ENCODE measurements at regions not wholly inside any gene's neighbourhood (a gene's known extent, or its start where the extent isn't known, plus 50 kb on each side); places are given as distances from the start of the nearest gene placed in this dataset.

GRCh38 chr6:220312-220711, 72.0 kb upstream of the DUSP22 start:
- no peak overlapping the region for H3K4me3 ChIP-seq (ENCODE audit: control extremely low read depth in 1 of 5, extremely low read depth in 1 of 5, insufficient read depth in 1 of 5, low read depth in 2 of 5, low read length in 4 of 5)
- Mint-ChIP-seq H3K27me3 (no peaks in the 10 kb centered on the region), H3K4me1 (peaks cover 71% of the 10 kb centered on the region), H3K4me3 (no peak overlapping the region), H3K27ac (no peak overlapping the region), H3K9me3 (ENCODE audit: insufficient read depth) (no peaks in the 10 kb centered on the region)
- H4K20me1 ChIP-seq (ENCODE audit: control insufficient read depth, insufficient read depth, low read length, poor library complexity, severe bottlenecking) = no peaks in the 10 kb centered on the region
- no peak overlapping the region for H3K4me2 ChIP-seq (replicated peaks; ENCODE audit: low read depth, low read length, poor library complexity, severe bottlenecking)
- CTCF ChIA-PET = interaction anchor here (0.9 to 8.9 kb wide), 2 partner anchors 31 to 171 kb away, joined by 3 to 49 read pairs; partner anchors contain the start of gene IRF4
- H3K27me3 ChIP-seq (replicated peaks in 1 of 4; ENCODE audit: control extremely low read depth in 1 of 4, control insufficient read depth in 3 of 4, insufficient read depth in 4 of 4, low read length in 3 of 4) = no peaks in the 10 kb centered on the region
- no peaks in the 10 kb centered on the region for H3K79me2 ChIP-seq (ENCODE audit: control insufficient read depth, insufficient read depth, low read length)
- H3K9ac ChIP-seq (ENCODE audit: low read length) = no peak overlapping the region
- peaks cover 0 to 5% (median 0%) of the 10 kb centered on the region in 3 donors for H3K9me3 ChIP-seq (ENCODE audit: control extremely low read depth in 1 of 3, control insufficient read depth in 2 of 3, insufficient read depth in 1 of 3, low read length in 2 of 3)
- POLR2A ChIA-PET = interaction anchor here (1.1 kb wide), 1 partner anchor 184 kb away, joined by 3 read pairs; no protein-coding TSS in a partner anchor
- WGBS (ENCODE audit: insufficient coverage) = no CpG with 5 or more reads among the region's 4 CpGs
- H3K4me1 ChIP-seq (ENCODE audit: control insufficient read depth in 2 of 2, insufficient read depth in 2 of 2, low read length in 2 of 2) = peaks cover 48 to 64% of the 10 kb centered on the region in 2 donors
- no peaks in the 10 kb centered on the region for H3K36me3 ChIP-seq (replicated peaks in 1 of 2; ENCODE audit: control extremely low read depth in 1 of 2, control insufficient read depth in 1 of 2, extremely low read depth in 1 of 2, insufficient read depth in 2 of 2, low read length in 1 of 2)
- no peak overlapping the region for H2AFZ ChIP-seq (ENCODE audit: insufficient read depth, low read depth, low read length, poor library complexity, severe bottlenecking)
- intact Hi-C loops (cut with micrococcal nuclease) = no loop called here
- DNase-seq = no peak
- ATAC-seq (ENCODE audit: low read depth) = no peak
- no peak overlapping the region for H3K27ac ChIP-seq (ENCODE audit: low read length in 2 of 2)
- no peak for TF ChIP-seq EZH2 (IDR thresholded peaks at IDR 0.05; ENCODE audit: borderline replicate concordance, insufficient read depth, low read depth, low read length, poor library complexity, severe bottlenecking)
- TF ChIP-seq CTCF (IDR thresholded peaks at IDR 0.05) = no peak

GRCh38 chr6:220721-221475, 71.4 kb upstream of the DUSP22 start:
- Histone ChIP-seq H3K36me3 (replicated peaks in 1 of 2; ENCODE audit: control extremely low read depth in 1 of 2, control insufficient read depth in 1 of 2, extremely low read depth in 1 of 2, insufficient read depth in 2 of 2, low read length in 1 of 2) (no peaks in the 10 kb centered on the region), H2AFZ (ENCODE audit: insufficient read depth, low read depth, low read length, poor library complexity, severe bottlenecking) (no peak overlapping the region), H4K20me1 (ENCODE audit: control insufficient read depth, insufficient read depth, low read length, poor library complexity, severe bottlenecking) (no peaks in the 10 kb centered on the region), H3K27ac (ENCODE audit: low read length in 2 of 2) (no peak overlapping the region), H3K9ac (ENCODE audit: low read length) (no peak overlapping the region), H3K9me3 (ENCODE audit: control extremely low read depth in 1 of 3, control insufficient read depth in 2 of 3, insufficient read depth in 1 of 3, low read length in 2 of 3) (peaks cover 0 to 5% (median 0%) of the 10 kb centered on the region in 3 donors), H3K4me1 (ENCODE audit: control insufficient read depth in 2 of 2, insufficient read depth in 2 of 2, low read length in 2 of 2) (peaks cover 48 to 64% of the 10 kb centered on the region in 2 donors), H3K4me3 (ENCODE audit: control extremely low read depth in 1 of 5, extremely low read depth in 1 of 5, insufficient read depth in 1 of 5, low read depth in 2 of 5, low read length in 4 of 5) (no peak overlapping the region), H3K27me3 (replicated peaks in 1 of 4; ENCODE audit: control extremely low read depth in 1 of 4, control insufficient read depth in 3 of 4, insufficient read depth in 4 of 4, low read length in 3 of 4) (no peaks in the 10 kb centered on the region), H3K4me2 (replicated peaks; ENCODE audit: low read depth, low read length, poor library complexity, severe bottlenecking) (peak overlapping the region; percentile 11), H3K79me2 (ENCODE audit: control insufficient read depth, insufficient read depth, low read length) (no peaks in the 10 kb centered on the region)
- peak overlapping the region; percentile 70 for H3K27ac Mint-ChIP-seq
- CTCF ChIA-PET = interaction anchor here (0.9 to 8.9 kb wide), 2 partner anchors 31 to 171 kb away, joined by 3 to 49 read pairs; partner anchors contain the start of gene IRF4
- H3K9me3 Mint-ChIP-seq (ENCODE audit: insufficient read depth) = no peaks in the 10 kb centered on the region
- POLR2A ChIA-PET = interaction anchor here (1.2 kb wide), 1 partner anchor 66 kb away, joined by 3 read pairs; no protein-coding TSS in a partner anchor
- peak overlapping the region; percentile 44 for H3K4me3 Mint-ChIP-seq
- WGBS (ENCODE audit: insufficient coverage) = 73% methylated on average over 8 of the region's 16 CpGs
- H3K4me1 Mint-ChIP-seq = peaks cover 71% of the 10 kb centered on the region
- ATAC-seq (ENCODE audit: low read depth) = no peak
- TF ChIP-seq EZH2 (IDR thresholded peaks at IDR 0.05; ENCODE audit: borderline replicate concordance, insufficient read depth, low read depth, low read length, poor library complexity, severe bottlenecking) (no peak), CTCF (IDR thresholded peaks at IDR 0.05) (no peak)
- no peaks in the 10 kb centered on the region for H3K27me3 Mint-ChIP-seq
- intact Hi-C loops (cut with micrococcal nuclease) = no loop called here
- peak; percentile 22 for DNase-seq

All from B cell (primary cell).